ELF-1 (cell line): ENCODE measurements at regions not wholly inside any gene's neighbourhood (a gene's known extent, or its start where the extent isn't known, plus 50 kb on each side); places are given as distances from the start of the nearest gene placed in this dataset.

Source experiments
- DNase-seq: peaks from one replicate; pipeline ENCODE4 v3.0.0-alpha.2; 2016; ENCODE audit warnings: low read depth, low spot score

DNA sequence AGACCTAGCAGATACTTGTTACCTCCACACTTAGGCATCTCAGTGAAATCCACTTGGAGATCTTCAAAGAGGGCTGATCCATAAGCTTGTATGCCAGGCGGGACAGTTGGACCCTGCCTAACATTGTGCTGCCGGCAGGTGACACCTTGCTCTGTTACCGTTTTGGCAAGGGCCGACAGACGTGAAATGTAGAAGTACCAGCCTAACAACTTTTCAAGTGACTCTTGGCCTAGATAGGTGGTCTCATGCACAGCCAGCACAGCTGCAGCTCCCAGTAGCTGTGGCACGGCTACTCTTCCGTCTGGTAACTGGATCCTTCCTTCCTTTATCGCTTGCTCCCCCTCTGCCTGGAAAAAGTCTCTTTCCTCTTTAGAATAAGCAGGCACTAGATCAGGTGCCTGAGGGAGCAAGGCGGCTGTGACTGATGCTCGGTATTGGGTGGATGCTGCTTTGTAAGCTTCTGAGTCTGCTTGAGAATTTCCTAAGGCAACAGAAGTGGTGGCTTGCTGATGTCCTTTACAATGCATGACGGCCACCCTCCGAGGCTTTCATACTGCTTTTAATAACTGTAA, 713.5 kb downstream of the AMY1C start:
- peak; percentile 67 for DNase-seq

DNA sequence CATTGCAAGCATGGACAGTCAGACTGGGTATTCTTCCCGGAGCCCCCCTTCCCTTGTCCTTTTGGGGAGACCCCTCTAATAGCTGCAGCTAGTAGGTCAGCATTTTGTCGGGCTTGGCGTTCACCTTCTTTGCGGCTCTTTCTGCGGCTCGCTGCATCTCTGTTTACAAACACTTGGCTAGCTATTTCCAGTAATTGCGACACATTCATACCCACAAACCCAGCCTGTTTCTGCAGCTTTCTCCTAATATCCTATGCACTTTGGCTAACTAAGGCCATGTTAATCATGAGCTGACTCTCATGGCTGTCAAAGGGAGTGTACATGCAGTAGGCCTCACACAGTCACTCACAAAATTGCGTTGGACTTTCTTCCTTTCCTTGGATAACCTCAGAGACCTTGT, 716.4 kb downstream of the AMY1C start:
- DNase-seq: no peak

DNA sequence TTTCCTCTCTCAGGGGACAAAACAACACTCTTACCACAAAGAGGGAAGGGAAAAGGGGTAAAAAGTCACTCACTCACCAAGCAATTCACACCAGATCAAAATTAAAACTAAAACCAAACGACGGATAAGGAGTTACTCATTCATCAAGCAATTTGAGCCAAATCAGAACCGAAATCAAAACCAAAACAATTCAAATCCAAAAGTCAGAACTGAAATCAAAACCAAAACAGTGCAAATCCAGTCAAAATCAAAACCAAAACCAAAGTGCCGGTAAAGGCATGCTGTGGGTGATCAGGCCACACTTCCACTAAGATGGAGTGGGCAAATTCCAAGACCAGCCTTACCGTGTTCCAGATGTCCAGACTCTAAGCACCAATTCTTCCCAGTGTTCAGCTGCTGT, 717.9 kb downstream of the AMY1C start:
- no peak for DNase-seq

DNA sequence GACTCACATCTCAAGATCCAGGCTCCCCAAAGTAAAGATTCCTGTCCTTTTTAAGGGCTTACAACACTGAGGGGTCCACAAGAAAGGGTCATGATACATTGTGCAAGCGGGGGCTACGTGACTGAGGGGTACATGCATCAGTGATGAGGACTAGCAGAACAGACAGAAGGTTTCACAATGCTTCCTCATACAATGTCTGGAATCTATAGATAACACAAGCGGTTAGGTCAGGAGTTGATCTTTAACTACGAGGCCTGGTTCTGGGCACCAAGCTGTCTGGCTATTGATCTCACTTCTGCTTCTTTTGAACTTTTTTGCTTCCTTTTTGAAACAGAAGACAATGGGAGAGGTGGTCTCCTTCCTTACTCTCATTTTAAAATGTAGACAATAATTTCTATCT, 718.6 kb downstream of the AMY1C start:
- no peak for DNase-seq

DNA sequence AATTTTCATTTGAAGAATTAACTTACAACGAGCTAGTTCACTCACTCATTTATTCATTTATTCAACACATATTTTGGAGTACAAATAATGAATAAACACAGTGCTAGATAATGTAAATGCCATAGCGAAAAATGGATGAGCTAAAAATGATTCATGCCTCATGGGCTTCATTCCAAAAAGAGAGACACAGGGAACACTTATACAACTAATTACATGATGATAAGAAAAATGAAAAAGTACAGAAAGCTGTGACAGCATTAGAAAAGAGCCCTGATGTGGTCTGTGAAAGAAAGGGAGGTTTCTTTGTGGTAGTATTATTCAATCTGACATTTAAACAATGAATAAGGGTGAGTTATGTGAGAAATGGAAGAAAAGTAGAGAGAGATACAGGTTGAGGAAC, 726.4 kb downstream of the AMY1C start:
- DNase-seq: no peak

DNA sequence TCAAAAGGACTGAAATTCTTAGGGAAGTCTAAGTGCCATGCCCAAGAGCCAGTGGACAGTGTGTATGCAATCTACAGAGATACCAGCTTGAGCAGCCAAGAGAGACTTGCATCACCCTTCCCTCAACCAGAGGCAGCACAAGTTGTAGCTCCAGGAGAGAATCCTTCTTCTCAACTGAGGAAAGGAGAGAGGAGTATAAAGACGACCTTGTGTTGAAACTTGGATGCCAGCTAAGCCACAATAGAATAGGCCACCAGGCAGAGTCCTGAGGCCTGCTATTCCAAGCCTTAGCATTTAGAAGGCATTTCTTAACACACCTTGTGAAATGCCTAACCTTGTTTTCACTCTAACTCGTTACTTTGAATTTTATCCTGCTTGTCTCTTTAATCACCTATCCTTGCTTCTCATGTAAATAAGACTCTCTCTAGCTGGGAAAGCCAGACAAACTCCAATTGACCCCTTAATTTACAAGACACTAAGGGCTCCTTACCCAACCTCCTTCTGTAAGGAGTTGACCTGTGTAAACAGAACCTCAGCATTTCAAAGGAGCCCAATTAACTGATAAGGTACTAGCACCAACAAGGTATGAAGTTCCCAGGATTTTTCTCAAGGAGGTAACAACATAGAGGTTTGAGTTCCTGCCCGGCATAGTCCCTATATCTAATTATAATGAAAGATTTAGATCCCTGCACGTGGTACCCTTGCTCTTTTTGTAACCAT, 738.8 kb downstream of the AMY1C start:
- DNase-seq: peak; percentile 72

DNA sequence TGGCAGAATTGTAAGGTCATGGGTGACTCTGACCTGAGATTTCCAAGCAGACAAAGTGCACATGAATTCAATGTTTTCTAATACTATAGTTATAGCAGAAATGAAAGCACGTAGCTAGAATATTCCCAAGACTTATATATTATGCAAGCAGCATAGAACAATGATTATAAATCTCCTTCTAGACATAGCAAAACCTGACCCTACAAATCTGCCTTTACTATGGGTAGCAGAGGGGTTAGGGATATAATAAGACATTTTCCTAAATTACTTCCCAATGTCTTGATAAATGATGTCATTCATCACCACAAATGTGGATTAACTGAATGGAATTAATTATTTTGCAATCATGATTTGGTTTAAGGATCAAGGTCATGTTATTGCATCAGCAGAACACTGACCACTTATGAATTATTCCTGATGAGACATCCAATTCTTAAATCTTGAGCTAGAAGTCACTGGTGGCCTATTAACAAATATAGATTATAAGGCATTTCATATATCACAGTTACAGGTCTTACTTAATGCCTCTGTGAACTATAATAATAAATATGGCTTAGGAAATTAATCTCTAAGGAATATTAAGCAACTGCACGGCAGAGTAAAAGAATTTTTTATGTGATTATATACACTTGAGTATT, 776.6 kb downstream of the AMY1C start:
- DNase-seq: no peak

DNA sequence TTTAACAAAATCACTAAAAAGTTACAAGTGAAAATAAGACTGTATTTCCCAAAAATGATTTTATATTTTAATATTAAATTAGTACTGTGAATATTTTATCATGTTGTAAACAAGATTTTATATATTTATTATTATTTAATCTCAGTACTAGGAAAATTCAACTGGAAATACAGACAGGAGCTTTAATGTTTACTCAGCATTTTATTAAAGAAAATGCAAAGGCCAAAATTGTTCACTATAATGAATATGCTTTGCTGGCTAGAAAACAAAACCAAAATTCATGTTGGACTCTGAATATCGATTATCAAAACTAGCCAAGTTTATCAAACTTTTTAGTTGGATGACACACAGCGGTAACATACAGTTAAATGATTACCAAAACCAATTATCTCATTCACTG, 782.3 kb downstream of the AMY1C start:
- DNase-seq: no peak

DNA sequence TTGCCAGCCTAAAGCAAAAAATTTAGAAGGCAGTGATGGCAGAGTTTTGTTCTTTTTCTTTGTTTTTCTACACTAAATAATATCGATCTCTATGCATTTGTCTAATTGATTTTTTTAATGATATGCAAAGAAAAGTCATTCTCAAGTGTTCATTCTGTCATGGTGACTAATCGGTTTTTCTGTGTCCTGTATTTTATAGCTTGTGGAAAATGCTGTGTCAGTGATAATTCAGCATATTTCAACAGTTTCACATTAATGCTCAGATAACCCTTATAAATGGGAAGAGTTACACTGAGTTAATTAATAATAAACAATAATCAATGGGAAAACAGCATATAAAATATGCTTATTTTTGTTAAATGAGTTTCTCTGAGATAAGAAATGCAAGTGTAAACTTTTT, 824.9 kb downstream of the AMY1C start:
- no peak for DNase-seq

DNA sequence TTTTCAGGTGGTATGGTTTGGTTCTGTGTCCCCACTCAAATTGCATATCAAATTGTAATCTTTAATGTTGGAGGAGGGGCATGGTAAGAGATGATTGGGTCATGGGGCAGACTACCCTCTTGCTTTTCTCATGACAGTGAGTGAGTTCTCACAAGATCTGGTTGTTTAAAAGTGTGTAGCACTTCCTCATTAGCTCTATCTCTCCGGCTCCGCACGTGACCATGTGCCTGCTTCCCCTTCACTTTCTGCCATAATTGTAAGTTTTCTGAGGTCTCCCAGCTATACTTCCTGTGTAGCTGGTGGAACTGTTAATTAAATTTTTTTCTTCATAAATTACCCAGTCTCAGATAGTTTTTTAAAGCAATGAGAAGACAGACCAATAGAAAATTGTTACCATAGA, 843.2 kb downstream of the AMY1C start:
- no peak for DNase-seq

DNA sequence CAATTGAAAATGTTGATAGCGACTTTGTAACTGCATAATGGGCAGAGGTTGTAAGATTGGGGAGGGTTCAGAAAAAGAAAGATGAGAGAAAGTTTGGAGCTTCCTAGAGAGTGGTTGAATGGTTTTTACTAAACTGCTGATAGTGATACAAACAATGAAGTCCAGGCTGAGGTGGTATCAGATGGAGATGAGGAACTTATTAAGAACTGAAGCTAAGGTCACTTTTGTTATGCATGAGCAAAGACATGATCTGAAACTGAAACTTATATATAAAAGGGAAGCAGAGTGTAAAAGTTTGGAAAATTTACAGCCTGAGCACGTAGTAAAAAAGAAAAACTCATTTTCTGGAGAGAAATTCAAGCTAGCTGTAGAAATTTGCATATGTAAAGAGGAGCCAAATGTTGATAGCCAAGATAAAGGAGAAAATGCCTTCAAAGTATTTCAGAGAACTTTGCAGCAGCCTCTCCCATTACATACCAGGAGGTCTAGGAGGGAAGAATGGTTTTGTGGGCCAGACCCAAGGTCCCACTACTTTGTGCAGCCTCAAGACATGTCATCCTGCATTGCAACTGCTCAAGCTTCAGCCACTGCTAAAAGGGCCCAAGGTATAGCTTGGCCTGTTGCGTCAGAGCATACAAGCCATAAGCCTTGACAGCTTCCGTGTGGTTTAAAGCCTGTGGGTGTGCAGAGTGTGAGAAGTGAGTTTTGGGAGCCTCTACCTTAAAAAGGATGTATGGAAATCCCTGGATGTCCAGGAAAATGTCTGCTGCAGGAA, 843.9 kb downstream of the AMY1C start:
- DNase-seq: no peak

DNA sequence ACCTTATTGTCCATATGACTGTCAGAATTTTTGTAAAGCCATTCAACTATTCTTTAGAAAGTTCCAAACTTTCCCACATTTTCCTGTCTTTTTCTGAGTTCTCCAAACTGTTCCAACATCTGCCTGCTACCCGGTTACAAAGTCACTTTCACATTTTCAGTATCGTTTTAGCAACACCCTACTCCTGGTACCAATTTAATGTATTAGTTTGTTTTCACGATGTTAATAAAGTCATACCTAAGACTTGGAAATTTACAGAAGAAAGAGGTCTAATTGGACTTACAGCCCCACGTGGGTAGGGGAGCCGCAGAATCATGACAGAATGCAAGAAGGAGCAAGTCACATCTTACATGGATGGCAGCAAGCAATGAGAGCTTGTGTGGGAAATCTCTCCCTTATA, 867.8 kb downstream of the AMY1C start:
- no peak for DNase-seq

DNA sequence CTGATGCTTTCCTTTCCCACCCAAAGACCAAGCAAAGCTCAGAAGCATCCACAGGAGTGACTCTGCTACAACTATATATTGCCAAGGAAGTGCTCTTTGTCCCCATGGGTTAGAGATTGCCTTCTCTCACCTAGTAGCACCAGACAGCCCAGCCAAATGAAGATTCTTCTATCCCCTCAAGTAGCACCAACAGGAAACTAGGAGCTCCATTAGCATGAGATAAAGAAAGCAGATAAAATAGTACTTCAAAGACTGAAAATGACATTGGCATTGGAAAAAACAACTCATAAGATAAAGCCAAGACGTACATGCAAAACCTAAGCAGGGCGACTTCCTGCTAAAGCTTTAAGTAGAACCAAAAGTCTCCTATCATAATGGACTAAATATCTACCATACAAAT, 871.5 kb downstream of the AMY1C start:
- no peak for DNase-seq

DNA sequence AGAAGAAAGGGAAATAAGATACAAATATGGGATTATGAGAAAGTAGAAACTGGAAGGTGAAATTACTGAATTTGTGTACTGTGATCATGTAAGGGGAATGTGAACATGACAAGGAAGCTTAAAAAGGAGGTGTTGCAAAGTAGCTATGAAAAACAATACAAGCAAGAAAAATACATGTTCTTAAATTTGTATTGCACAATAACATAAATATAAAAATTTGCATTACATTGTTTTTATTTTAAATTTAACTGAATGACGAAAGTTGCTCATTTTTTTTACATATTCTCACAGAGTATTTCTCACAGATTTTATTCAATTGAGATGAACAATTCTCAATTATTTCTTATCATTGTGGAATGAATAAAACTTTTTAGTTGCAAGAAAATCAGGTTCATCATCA, 874.8 kb downstream of the AMY1C start:
- no peak for DNase-seq

DNA sequence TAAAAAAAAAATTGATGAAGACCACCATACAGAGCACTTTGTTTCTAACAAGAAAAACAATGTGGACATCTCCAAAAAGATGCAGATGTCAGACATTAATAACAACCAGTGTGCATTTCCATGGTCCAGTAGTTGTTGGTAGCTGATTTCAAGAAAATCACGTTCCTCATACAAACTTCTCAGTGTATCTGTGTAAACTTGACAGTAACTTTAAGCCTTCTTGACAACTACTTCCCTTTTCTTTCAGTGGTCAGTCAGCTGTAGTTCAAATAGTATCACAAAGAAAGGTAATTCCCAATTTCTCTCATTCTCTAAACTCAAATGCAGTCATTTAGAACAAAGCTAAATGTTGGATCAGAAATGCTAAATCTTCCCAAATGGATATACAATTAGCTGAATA, 879.9 kb downstream of the AMY1C start:
- DNase-seq: no peak

DNA sequence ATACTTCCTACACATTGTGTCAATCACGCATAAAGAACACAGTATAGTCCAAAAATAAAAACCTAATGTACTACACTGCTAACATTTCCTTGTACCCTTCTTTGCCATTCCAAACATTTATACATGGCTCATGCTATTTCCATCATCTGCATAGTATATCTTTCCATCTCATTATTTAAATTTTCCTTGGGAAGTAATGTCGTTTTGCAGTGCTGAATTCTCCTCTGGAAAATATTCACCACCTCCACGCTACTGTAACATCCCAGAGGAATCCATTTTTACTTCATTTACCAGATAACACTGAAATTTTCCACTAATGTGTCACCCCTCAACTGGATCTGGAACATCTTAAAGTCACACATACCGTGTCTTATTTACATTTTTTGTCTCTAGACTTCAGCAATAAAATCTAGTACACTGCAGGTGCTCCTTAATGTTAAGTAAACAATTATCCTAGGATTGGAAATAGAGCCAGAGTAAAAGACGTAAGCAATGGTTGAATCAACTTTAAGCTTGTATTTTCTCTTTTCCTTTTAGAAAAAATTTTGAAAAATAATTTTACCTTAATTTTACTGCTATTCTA, 881.0 kb downstream of the AMY1C start:
- no peak for DNase-seq

DNA sequence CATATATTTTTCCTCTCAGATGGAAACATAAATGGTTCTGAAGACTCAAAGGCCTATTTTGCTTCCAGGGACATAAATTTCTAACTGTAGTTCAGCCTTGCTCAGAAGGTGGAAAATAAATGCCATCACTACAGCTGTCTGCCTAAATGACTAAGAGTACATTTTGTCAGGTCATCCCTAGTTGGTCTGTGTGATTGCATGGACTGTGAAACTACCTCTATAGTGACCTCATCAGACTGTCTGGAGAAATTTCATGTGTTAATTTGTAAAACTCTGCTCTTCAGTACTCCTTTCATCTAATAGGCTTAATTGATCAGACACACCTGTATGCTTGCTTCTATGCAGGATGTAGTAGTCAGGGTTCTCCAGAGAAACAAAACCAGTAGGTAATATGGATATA, 886.9 kb downstream of the AMY1C start:
- DNase-seq: no peak

DNA sequence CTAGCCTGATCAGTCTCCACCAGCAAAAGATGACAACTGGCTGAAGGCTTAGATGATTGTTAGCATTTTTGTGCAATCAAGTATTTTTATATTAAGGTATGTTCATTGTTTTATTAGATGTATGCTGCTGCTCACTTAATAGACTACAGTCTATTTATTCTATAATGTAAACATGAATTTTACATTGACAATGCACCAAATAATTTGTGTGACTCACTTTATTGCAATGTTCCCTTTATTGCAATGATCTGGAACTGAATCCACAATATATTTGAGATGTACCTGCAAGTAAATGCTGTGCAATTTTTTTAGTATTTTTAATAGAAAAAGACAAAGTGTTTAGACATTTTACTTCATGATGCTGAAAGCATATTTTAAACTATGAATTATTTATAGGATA, 896.5 kb downstream of the AMY1C start:
- no peak for DNase-seq

DNA sequence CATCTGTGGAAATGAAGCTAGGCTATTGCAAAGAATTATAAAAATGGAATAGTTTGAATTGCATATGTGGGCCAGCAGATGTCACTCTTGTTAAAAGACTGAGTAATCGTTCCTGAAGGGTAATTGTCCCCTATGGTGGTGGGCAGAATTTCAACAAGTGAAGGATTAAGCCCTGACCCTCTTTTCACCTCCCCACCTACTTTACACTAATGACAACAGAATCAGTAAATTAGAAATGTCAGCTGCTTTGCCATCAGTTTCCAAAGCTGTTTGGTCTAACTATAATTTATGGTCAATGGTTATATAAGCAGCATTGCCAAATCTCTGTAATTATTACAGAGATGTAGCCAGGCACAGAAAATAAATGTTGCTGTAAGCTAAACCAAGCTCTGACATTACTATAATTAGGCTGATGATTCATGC, 898.6 kb downstream of the AMY1C start:
- peak; percentile 10 for DNase-seq

DNA sequence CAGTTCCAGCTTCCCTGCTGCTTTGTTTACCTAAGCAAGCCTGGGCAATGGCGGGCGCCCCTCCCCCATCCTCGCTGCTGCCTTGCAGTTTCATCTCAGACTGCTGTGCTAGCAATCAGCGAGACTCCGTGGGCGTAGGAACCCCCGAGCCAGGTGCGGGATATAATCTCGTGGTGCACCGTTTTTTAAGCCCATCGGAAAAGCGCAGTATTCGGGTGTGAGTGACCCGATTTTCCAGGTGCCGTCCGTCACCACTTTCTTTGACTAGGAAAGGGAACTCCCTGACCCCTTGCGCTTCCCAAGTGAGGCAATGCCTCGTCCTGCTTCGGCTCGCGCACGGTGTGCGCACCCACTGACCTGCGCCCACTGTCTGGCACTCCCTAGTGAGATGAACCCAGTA, 914.7 kb downstream of the AMY1C start:
- DNase-seq: peak; percentile 25

DNA sequence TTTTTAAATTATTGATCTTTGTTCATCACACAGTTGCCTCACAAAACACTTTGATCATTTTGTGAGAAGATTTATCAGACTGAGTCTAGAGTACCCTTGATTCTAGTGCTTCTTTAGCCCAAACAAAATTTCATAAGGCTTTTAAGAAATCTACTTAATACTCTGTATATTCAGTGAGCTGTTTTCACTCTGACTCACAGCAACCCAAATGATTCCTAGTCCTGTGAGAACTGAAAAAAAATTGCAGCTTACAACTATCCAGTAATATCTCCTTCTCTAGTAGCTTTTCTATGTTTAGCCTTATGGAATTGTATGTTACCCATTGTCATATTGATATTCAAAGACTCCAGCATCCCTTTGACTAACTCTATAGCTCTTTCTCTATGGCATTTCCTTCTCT, 915.6 kb downstream of the AMY1C start:
- no peak for DNase-seq

DNA sequence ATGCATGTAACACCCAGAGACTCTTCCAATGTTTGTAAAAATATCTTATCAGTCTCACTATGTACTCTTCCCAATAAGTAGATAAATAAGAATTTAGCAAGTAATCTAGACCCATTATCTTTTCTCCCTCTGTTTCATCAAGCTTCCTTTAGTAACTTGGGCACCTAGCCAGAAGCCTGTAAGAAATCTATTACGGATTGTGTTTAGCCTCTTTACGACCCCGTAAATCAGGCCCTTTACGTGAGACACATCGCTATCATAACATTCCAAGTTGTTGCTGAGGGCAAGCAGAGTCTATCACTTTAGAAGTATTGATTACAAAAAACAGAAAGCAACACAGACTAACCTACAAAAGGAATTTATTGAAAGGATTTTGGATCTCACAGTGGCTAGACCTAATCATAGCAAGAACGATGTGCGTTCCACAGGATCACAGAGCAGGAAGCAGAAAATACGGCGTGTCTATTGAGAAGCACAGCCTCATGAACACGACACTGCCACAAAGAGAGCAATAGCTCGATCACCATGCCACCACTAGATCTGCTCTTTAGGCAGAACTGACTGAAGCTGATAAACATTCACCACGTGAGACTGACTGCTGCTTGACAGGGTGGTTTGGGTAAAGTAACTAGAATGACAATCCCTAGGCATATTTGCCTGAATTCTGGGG, 922.1 kb downstream of the AMY1C start:
- DNase-seq: peak; percentile 7
